ENCODE measurements at regions not wholly inside any gene's neighbourhood (a gene's known extent, or its start where the extent isn't known, plus 50 kb on each side); places are given as distances from the start of the nearest gene placed in this dataset.

DNA sequence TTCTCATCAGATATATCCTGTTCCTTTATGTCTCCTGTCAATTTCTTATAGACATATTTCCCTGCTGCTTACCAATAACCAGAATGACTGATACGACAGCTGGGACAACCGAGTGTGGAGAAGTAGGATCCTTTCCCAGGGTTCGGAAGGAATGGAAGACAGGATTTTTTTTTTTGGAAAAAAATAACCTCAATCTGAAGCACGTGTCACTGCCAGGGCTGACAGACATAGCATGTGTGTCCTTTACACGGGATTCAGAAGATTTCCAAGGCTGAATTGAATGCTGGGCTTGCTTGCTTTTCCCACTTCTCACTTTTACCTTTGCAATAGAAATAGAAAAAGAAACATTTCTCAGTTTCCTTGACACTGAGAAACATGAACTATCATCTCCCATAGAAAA is 245.7 kb downstream of the GRIN2B start:
- TF ChIP-seq CTCF (conservative IDR thresholded peaks at IDR 0.05; ENCODE audit: low read depth, low read length) (no peak), EZH2phosphoT487 (IDR thresholded peaks at IDR 0.05; ENCODE audit: borderline replicate concordance, low read length) (no peak), EZH2 (IDR thresholded peaks at IDR 0.05; ENCODE audit: low read length, unreplicated experiment) (no peak)
